ENCODE measurements at regions not wholly inside any gene's neighbourhood (a gene's known extent, or its start where the extent isn't known, plus 50 kb on each side); places are given as distances from the start of the nearest gene placed in this dataset.
A peak's percentile ranks its signal among the peaks of the same experiment; 100 is the strongest.

DNA sequence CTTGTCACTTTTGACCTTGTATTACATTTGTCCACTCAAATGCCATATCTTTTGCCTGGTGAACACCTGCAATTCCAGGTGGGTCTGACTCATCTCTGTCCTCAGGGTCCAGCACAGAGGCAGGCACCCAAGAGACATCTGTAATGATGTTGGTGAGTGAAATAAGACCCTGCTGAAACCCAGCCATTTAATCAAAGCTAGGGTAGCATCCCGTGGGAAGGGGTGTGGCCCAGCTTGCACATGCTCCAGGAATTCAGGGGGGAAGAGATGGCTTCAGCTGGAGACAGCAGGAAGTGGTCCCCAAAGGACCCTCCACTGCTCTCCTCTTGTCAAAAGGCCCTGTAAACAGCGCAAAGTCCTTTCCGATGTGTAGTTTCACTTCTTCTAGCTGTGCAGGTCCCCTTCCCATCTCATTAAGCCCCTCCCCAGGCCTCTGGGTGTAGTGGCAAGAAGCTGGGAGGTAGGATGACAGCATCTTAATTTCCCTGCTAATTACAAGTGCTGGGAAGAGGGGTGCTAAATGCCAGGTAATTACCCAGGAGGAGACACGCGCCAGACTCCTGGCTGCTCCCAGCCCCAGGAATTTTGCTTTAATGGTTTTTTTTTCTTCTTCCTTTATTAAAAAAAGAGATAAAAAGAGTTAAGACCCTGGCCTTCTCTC lies 54.4 kb upstream of the TRABD2B start:
- intact Hi-C loops (cut with DNase I): loop anchor here in 1 of 4 donors (5.0 kb wide), 1 partner anchor 54 kb away; the partner anchor contains the start of gene TRABD2B
- H3K4me3 ChIP-seq (ENCODE audit: low read length): no peak overlapping the region
- ATAC-seq: no peak
- no peaks in the 10 kb centered on the region for H3K9me3 ChIP-seq (ENCODE audit: control insufficient read depth, low read length)
- peak overlapping the region; percentile 91 for H3K27ac ChIP-seq (ENCODE audit: low read length)
- DNase-seq: no peak
- H3K27me3 ChIP-seq (ENCODE audit: control insufficient read depth, insufficient read depth): no peaks in the 10 kb centered on the region
- H3K4me1 ChIP-seq (ENCODE audit: control insufficient read depth, insufficient read depth, low read length): peaks cover 10% of the 10 kb centered on the region
- WGBS: 78% methylated on average over 5 of the region's 5 CpGs

DNA sequence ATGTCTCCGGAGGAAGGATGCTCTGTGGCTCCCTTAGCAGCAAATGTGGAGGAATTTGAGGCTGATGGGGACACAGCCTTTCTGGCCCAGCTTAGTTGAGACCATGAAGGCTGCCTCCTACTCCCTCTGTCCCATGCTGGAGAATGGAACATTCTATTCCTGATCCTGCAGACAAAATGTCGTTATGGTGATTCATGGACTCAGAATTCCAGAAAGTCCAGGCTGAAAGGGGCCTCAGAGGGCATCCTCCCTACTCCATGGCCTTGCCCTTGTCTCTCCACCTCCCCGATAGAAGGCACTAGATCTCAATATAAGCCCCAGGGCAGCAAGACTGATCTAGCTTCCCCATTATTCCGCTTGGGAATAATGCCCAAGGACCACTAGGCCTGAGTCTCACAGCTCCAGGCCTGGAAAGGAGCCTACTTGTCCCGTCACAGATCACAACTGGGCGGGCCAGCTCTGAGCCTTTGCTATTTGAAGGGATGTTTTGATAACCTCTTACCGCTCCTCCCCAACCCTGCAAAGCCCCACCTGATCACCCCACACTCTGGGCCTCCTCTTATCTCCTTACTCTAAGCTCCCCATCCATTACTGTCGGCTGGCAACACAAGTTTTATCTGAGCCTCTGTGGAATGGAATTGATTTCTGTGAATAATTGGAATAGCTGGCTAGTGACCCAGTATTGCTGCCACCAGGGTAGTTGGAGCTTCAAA lies 52.8 kb upstream of the TRABD2B start:
- ATAC-seq: peak; percentile 52 to 67
- peak overlapping the region; percentile 91 for H3K27ac ChIP-seq (ENCODE audit: low read length)
- no peak overlapping the region for H3K4me3 ChIP-seq (ENCODE audit: low read length)
- intact Hi-C loops (cut with DNase I): loop anchor here in 2 of 4 donors (2.0 to 5.0 kb wide), 2 partner anchors 45 to 53 kb away; partner anchors contain the start of gene TRABD2B (in 1 of the 2)
- H3K4me1 ChIP-seq (ENCODE audit: control insufficient read depth, insufficient read depth, low read length): peaks cover 10% of the 10 kb centered on the region
- DNase-seq: peak; percentile 34 to 80 (median 67)
- no peaks in the 10 kb centered on the region for H3K27me3 ChIP-seq (ENCODE audit: control insufficient read depth, insufficient read depth)
- 62% methylated on average over 8 of the region's 8 CpGs for WGBS
- no peaks in the 10 kb centered on the region for H3K9me3 ChIP-seq (ENCODE audit: control insufficient read depth, low read length)

DNA sequence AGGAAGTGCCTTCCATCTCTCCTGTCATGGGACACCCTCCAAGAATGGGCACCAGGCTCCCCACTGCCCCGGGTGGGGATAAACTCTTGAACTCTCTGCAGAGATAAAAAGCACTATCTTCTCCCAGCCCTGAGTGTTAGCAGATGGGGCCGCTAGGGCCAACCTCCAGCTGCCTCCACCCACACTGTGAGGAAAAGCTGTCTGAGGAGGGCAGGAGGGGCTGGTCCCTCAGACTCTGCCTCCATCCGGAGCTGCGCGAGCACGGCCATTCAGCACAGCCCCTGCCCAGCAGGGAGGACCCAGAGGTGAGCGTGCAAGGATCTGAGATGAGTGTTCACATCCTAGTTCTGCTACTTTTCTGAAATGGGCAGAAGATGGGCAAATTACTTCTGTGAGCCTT lies 51.8 kb upstream of the TRABD2B start:
- Histone ChIP-seq H3K4me3 (ENCODE audit: low read length) (no peak overlapping the region), H3K27me3 (ENCODE audit: control insufficient read depth, insufficient read depth) (no peaks in the 10 kb centered on the region), H3K9me3 (ENCODE audit: control insufficient read depth, low read length) (no peaks in the 10 kb centered on the region), H3K4me1 (ENCODE audit: control insufficient read depth, insufficient read depth, low read length) (peaks cover 10% of the 10 kb centered on the region), H3K27ac (ENCODE audit: low read length) (peak overlapping the region; percentile 91)
- peak; percentile 81 to 88 for ATAC-seq
- DNase-seq: peak; percentile 50 to 84 (median 77)
- WGBS: 21% methylated on average over 7 of the region's 7 CpGs
- intact Hi-C loops (cut with DNase I): loop anchor here in 1 of 4 donors (2.0 kb wide), 1 partner anchor 44 kb away; no protein-coding TSS in a partner anchor

DNA sequence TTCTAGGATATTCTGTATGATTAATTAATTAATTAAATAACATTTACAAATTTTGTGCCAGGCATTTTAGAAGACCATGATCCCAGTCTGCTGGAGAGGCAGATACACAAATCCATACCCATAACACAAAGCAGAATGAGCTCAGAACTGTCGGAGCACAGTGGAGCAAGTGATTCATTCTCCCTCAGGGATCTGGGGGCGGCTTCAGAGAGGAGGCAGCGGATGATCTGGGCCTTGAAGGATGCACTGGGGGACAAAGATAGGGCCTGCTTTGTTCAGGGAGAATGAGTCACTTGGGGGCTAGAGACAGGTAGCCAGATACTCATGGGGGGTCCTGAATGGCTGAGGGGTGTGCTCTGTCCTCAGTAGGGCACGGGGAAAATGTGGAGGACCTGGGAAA lies 50.9 kb upstream of the TRABD2B start:
- peak in 1 of 3 donors; percentile 47 for DNase-seq
- H3K27me3 ChIP-seq (ENCODE audit: control insufficient read depth, insufficient read depth): no peaks in the 10 kb centered on the region
- peaks cover 13% of the 10 kb centered on the region for H3K4me1 ChIP-seq (ENCODE audit: control insufficient read depth, insufficient read depth, low read length)
- H3K9me3 ChIP-seq (ENCODE audit: control insufficient read depth, low read length): no peaks in the 10 kb centered on the region
- H3K4me3 ChIP-seq (ENCODE audit: low read length): no peak overlapping the region
- peak in 1 of 2 donors; percentile 58 for ATAC-seq
- H3K27ac ChIP-seq (ENCODE audit: low read length): no peak overlapping the region
- intact Hi-C loops (cut with DNase I): loop anchor here in 1 of 4 donors (2.0 kb wide), 1 partner anchor 43 kb away; no protein-coding TSS in a partner anchor
- 63% methylated on average over 4 of the region's 4 CpGs for WGBS

DNA sequence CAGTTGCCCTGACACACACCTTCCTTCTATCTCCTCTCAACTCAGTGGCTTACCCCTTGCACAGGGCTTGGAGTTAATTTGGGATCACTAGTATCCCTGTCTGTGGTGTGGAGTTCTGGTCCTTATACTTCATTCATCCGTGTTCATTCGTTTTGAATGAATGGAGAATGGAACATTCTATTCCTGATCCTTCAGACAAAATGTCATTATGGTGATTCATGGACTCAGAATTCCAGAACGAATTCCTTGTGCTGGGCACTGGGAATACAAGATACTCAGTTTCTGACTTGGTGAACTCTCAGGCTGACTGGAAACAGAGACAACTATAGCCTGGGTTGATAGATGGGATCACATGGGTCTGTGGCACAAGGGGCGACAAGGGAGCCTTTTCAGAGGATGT lies 49.9 kb upstream of the TRABD2B start:
- Histone ChIP-seq H3K4me3 (ENCODE audit: low read length) (no peak overlapping the region), H3K27me3 (ENCODE audit: control insufficient read depth, insufficient read depth) (no peaks in the 10 kb centered on the region), H3K9me3 (ENCODE audit: control insufficient read depth, low read length) (no peaks in the 10 kb centered on the region), H3K27ac (ENCODE audit: low read length) (no peak overlapping the region), H3K4me1 (ENCODE audit: control insufficient read depth, insufficient read depth, low read length) (peaks cover 13% of the 10 kb centered on the region)
- intact Hi-C loops (cut with DNase I): no loop called here
- 68% methylated on average over 4 of the region's 4 CpGs for WGBS
- DNase-seq: no peak
- ATAC-seq: no peak

Data from right cardiac atrium (tissue), 5 donors.